MCF 10A (cell line): ENCODE measurements at regions not wholly inside any gene's neighbourhood (a gene's known extent, or its start where the extent isn't known, plus 50 kb on each side); places are given as distances from the start of the nearest gene placed in this dataset.

Source experiments
- BruUV-seq: library from RNA; stranded (reverse); fragments of 400-500 nt; replicated peaks from 2 replicates; lab custom pipeline; 2021; lab: Mats Ljungman, UMichigan
- CTCF ChIA-PET: fragments of 300-600 bp; sonication (Branson Sonifier 250); formaldehyde crosslinking; extraction: SDS; loops from one replicate; lab custom pipeline; 2021; ENCODE audit warnings: antibody characterized with exemption, inconsistent platforms; lab: Yijun Ruan, JAX
- POLR2A ChIA-PET: fragments of 300-600, 350-650 bp; sonication (Branson Sonifier 250); formaldehyde crosslinking; extraction: SDS; loops from one replicate; lab custom pipeline; 2020; ENCODE audit warnings: antibody characterized with exemption, inconsistent platforms; lab: Yijun Ruan, JAX
- DNase-seq: peaks from one replicate; pipeline ENCODE4 v3.0.0-alpha.2; 2018; ENCODE audit not compliant: unreplicated experiment
- H3K27ac Mint-ChIP-seq: one replicate; pipeline ENCODE4 v1.8.0; 2022; ENCODE audit warnings: mild to moderate bottlenecking, low read depth, mixed read lengths; ENCODE audit not compliant: unreplicated experiment
- H3K27me3 Mint-ChIP-seq: one replicate; pipeline ENCODE4 v1.8.0; 2022; ENCODE audit warnings: mixed read lengths; ENCODE audit not compliant: insufficient read depth, unreplicated experiment
- H3K36me3 Mint-ChIP-seq: one replicate; pipeline ENCODE4 v1.8.0; 2022; ENCODE audit warnings: mild to moderate bottlenecking, moderate library complexity, mixed read lengths; ENCODE audit not compliant: insufficient read depth, unreplicated experiment
- H3K4me1 Mint-ChIP-seq: one replicate; pipeline ENCODE4 v1.8.0; 2022; ENCODE audit warnings: mixed read lengths; ENCODE audit not compliant: insufficient read depth, unreplicated experiment
- H3K4me3 Mint-ChIP-seq: one replicate; pipeline ENCODE4 v1.8.0; 2022; ENCODE audit warnings: mild to moderate bottlenecking, moderate library complexity, mixed read lengths; ENCODE audit not compliant: unreplicated experiment
- H3K9me3 Mint-ChIP-seq: one replicate; pipeline ENCODE4 v1.8.0; 2022; ENCODE audit warnings: mixed read lengths; ENCODE audit not compliant: unreplicated experiment
- intact Hi-C: fragments of 100-400 bp; cut with micrococcal nuclease; formaldehyde crosslinking; loops from 2 replicates; pipeline ENCODE4 v1.14.1; 2022
- TF ChIP-seq, protein P1 (sequence below): fragments of 200-600 bp; IDR thresholded peaks from one replicate; pipeline ENCODE4 v1.8.0; 2022; ENCODE audit warnings: antibody characterized with exemption, mild to moderate bottlenecking; ENCODE audit not compliant: unreplicated experiment

DNA sequence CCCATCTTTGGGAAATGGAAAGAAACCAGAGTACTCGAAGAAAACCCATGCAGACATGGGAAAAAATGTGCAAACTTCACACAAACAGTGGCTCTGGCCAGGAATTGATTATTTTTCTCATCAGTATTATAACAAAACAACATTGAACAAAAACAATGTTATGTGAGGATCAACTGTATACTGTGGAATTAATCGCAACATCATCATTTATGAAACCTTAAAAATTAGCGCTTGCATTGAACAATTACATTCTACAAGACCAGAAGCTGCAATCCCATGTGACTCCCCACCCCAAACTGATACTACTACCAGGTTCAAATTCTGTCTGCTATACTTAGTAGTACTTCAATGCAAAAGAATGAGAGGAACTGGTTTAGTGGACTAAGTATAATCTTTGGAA lies 390.7 kb upstream of the PIK3R1 start:
- no peak for DNase-seq
- POLR2A ChIA-PET, result no interaction called here
- intact Hi-C loops, result no loop called here
- CTCF ChIA-PET, result interaction anchor here (0.7 kb wide), 1 partner anchor 301 kb away, joined by 3 read pairs; no protein-coding TSS in a partner anchor
- H3K4me3 Mint-ChIP-seq, result no peak overlapping the region
- H3K27me3 Mint-ChIP-seq, result no peaks in the 10 kb centered on the region
- no TSS peak for BruUV-seq
- no peaks in the 10 kb centered on the region for H3K36me3 Mint-ChIP-seq
- H3K27ac Mint-ChIP-seq, result no peak overlapping the region
- no peaks in the 10 kb centered on the region for H3K4me1 Mint-ChIP-seq
- H3K9me3 Mint-ChIP-seq, result peaks cover 3% of the 10 kb centered on the region
- TF ChIP-seq, protein P1, sequence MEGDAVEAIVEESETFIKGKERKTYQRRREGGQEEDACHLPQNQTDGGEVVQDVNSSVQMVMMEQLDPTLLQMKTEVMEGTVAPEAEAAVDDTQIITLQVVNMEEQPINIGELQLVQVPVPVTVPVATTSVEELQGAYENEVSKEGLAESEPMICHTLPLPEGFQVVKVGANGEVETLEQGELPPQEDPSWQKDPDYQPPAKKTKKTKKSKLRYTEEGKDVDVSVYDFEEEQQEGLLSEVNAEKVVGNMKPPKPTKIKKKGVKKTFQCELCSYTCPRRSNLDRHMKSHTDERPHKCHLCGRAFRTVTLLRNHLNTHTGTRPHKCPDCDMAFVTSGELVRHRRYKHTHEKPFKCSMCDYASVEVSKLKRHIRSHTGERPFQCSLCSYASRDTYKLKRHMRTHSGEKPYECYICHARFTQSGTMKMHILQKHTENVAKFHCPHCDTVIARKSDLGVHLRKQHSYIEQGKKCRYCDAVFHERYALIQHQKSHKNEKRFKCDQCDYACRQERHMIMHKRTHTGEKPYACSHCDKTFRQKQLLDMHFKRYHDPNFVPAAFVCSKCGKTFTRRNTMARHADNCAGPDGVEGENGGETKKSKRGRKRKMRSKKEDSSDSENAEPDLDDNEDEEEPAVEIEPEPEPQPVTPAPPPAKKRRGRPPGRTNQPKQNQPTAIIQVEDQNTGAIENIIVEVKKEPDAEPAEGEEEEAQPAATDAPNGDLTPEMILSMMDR, result no peak

DNA sequence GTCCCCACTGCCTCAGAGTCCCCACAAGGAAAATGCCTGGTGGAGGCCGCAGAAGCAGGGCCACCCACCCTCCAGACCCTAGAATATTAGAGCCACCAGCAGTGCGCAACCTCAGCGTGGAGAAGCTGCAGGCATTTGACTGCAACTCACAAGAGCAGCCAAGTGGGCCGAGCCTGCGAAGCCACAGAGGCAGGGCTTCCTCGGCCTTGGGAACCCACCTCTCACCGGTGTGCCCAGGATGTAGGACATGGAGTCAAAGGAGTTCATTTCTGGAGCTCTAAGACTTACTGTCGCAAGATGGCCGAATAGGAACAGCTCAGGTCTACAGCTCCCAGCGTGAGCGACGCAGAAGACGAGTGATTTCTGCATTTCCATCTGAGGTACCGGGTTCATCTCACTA lies 397.9 kb upstream of the PIK3R1 start:
- intact Hi-C loops, result loop anchor here (5.0 to 10.0 kb wide), 2 partner anchors 397 to 570 kb away; partner anchors contain the start of gene PIK3R1
- peaks cover 7% of the 10 kb centered on the region for H3K36me3 Mint-ChIP-seq
- no TSS peak for BruUV-seq
- CTCF ChIA-PET, result interaction anchor here (0.8 kb wide), 1 partner anchor 80 kb away, joined by 3 read pairs; no protein-coding TSS in a partner anchor
- H3K4me1 Mint-ChIP-seq, result peaks cover 26% of the 10 kb centered on the region
- TF ChIP-seq, protein P1, result no peak
- H3K27me3 Mint-ChIP-seq, result no peaks in the 10 kb centered on the region
- POLR2A ChIA-PET, result interaction anchor here (0.9 to 2.5 kb wide), 5 partner anchors 21 to 406 kb away, joined by 4 to 15 read pairs (median 7); partner anchors contain the start of gene PIK3R1
- DNase-seq, result no peak
- H3K27ac Mint-ChIP-seq, result no peak overlapping the region
- no peak overlapping the region for H3K4me3 Mint-ChIP-seq
- peaks cover 13% of the 10 kb centered on the region for H3K9me3 Mint-ChIP-seq

DNA sequence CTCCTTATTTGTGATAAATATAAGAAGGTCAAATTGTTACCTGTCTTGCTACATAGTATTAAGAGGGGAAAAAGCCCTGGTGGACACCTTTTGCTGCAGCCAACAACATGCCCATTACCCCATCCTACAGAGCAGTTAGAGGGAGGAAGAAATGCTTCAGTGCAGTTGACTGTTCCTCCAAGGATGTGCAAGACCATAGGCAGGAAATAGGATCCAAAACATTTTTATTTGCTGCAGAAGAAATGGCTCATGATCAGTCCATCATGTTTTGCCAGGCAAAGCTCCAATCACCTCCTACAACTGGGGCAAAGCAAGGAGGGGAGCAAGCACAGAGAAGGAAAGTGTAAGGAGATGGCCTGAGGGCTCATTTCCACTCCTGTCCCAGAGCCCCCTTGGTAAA lies 399.1 kb upstream of the PIK3R1 start:
- H3K4me1 Mint-ChIP-seq, result peaks cover 26% of the 10 kb centered on the region
- peaks cover 13% of the 10 kb centered on the region for H3K9me3 Mint-ChIP-seq
- H3K36me3 Mint-ChIP-seq, result peaks cover 7% of the 10 kb centered on the region
- H3K27me3 Mint-ChIP-seq, result no peaks in the 10 kb centered on the region
- ChIA-PET CTCF (interaction anchor here (0.9 kb wide), 1 partner anchor 570 kb away, joined by 3 read pairs; no protein-coding TSS in a partner anchor), POLR2A (interaction anchor here (0.7 to 2.5 kb wide), 14 partner anchors 17 to 569 kb away, joined by 3 to 17 read pairs (median 4); partner anchors contain the start of gene PIK3R1)
- H3K4me3 Mint-ChIP-seq, result peak overlapping the region; percentile 26
- TF ChIP-seq, protein P1, result no peak
- no TSS peak for BruUV-seq
- peak overlapping the region; percentile 82 for H3K27ac Mint-ChIP-seq
- intact Hi-C loops, result loop anchor here (5.0 to 10.0 kb wide), 2 partner anchors 398 to 569 kb away; partner anchors contain the start of gene PIK3R1
- no peak for DNase-seq

DNA sequence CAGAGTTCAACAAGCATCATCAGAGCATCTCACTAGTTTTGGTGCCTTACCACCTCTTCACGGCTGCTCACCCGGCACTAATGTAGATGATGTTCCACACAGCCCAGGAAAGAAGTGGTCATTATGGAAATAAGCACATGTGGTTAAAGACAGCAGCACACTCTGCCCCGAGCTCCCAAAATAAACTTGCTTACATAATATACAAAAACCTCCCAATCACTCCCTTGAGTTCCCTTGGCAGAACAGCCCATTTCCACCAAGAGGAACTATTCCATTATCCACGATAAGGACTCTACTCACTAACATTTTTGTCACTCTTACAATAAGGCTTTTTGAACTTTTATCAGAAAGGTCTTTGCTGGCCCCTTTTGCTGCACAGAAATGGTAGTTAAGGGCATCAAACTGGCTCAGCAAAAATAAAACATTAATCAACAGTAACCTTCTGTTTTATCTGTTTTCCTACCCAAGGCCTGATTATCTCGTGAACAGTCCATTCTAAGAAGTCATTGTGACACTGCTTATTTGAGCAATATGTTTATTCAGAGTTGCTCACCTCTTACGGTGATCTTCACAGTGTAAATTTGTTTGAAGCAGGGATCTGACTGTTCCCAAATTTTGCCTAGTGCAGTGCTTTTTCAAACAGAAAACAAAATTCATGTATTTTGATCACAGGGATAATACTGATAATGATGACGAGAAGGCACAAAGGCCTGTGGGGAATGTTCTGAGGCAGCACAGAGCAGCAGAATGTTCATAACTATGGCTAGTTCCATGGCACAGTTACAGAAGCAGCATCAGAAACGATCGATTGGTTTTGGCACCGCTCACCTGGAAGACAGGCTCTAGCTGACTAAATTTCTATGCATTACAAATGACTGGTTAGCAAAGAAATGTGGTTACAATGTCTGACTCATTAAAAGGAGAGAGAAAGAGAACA lies 399.8 kb upstream of the PIK3R1 start:
- DNase-seq, result peak; percentile 58
- ChIA-PET CTCF (interaction anchor here (0.6 to 0.9 kb wide), 3 partner anchors 82 to 569 kb away, joined by 3 to 5 read pairs (median 3); no protein-coding TSS in a partner anchor), POLR2A (interaction anchor here (0.7 to 2.5 kb wide), 15 partner anchors 12 to 566 kb away, joined by 3 to 17 read pairs (median 4); partner anchors contain the start of gene PIK3R1)
- BruUV-seq, result no TSS peak
- intact Hi-C loops, result loop anchor here (5.0 to 10.0 kb wide), 2 partner anchors 399 to 568 kb away; partner anchors contain the start of gene PIK3R1
- Mint-ChIP-seq H3K27ac (peak overlapping the region; percentile 82), H3K27me3 (no peaks in the 10 kb centered on the region), H3K4me3 (peak overlapping the region; percentile 26), H3K36me3 (peaks cover 7% of the 10 kb centered on the region), H3K4me1 (peaks cover 26% of the 10 kb centered on the region), H3K9me3 (peaks cover 13% of the 10 kb centered on the region)
- TF ChIP-seq, protein P1, result no peak
